HG03280 (cell line): ENCODE measurements at regions not wholly inside any gene's neighbourhood (a gene's known extent, or its start where the extent isn't known, plus 50 kb on each side); places are given as distances from the start of the nearest gene placed in this dataset.
A peak's percentile ranks its signal among the peaks of the same experiment; 100 is the strongest.

Source experiments
- ATAC-seq: cut with Tn5 transposase; IDR thresholded peaks from one replicate; pipeline ENCODE4 v1.9.1; 2021; ENCODE audit warnings: mild to moderate bottlenecking, moderate library complexity; ENCODE audit not compliant: unreplicated experiment

DNA sequence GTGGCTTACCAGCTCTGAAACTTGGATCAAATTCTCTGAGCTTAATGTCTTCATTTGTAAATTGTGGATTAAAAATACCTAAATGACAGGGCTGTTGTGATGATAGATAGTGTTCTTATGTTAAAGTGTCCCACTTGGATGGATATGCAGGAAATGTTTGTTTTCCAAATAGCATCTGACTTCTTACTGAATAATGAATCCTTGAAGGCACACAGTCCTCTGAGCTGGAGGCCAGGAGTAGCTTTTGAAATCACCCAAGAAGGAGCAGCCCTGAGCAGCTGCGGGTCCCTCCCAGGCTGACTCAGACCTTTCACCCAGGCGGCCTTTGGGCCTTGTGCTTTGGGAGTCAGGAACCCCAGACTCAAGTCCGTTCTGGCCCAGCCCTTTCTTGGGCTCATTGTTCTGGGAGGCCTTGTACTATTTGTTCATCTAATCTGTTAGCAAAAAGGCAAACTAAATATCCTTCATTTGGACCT is 173.0 kb upstream of the GATA6 start:
- no peak for ATAC-seq

- peak; percentile 45 for ATAC-seq
Observed at GRCh38 chr18:21997207-21998143, 171.9 kb upstream of the GATA6 start.

- ATAC-seq: no peak
Observed at GRCh38 chr18:21998486-21998885, 170.9 kb upstream of the GATA6 start.

DNA sequence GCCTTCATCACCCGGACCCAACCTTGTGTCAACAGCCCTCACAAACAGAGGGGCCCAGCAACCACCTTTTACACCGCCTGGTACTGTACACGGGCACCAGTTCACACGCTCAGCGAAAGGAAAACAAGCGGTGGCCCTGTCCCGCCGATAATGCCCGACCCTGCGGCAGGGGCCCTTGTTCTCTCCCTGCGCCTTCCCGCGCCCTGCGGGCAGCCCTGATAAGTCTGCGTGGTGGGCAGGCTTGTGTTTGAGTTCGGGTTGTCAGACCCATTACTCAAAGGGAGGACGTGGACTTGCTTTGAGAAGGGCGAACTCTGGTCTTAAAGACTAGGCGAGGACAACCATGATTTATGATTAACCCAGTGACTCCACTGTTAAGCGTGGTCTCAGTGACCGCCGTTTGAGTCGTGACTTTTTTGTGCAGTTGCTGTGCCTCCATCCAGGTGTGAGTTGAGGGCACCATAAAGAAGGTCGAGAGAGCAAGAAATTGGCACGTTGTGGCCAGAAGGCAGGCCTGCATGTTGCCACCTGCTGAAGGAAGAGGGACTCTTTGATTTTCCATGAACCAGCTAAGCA is 167.4 kb upstream of the GATA6 start:
- ATAC-seq: no peak

GRCh38 chr18:22005191-22005841 is 164.1 kb upstream of the GATA6 start:
- no peak for ATAC-seq

DNA sequence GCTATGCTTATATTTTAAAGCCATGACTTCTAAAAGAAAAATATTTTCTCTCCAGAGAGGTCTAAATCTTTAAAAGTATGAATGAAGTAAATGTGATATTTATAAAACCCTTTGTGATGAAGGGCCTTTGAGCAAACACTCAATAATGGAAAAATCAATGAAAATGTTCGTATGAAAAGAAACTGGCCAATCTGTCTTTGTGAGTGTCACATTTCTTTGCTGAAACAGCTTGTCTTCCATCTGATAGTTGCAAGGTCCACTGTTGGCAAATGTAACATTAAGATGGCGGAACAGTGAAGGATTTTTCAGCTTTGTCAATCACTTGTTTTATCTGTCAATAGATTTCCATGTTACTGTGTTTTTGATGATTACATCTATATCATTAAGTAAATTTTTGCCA is 162.9 kb upstream of the GATA6 start:
- ATAC-seq: no peak

DNA sequence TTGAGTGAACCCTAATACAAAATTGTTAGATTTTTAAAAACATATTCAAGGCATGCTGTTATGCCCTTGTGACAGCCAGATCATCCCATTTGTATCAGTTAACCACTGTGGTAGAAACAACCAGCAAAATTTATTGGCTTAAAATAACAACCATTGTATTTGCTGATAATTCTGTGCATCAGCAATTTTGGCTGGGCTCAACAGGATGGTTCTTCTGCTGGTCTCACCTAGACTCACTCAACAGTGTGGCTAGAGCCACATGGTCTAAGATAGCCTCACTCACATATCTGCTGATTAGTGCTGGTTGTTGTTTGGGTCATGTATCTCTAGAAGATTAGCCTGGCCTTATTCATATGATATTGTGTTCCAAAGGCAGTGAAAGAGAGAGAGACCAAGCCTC is 160.1 kb upstream of the GATA6 start:
- no peak for ATAC-seq

DNA sequence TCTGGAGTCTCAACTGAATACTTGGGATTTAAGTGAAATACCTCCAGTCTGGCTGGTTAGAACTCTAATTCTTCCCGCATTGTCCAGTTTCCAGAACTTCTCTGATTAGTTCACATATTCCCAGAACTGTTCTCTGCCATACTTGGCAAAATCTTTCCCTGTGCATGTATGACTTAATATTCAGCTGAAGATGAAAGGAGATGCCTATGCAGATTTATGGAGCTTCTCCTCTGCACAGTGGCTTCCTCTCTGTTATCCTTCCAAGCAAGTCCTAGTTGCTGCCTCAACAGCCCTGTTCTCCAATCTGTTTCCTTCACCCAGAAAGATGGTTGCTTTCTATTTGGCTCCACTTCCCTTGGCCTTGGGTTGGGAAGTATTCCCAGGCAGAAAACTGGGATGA is 155.4 kb upstream of the GATA6 start:
- ATAC-seq: no peak

GRCh38 chr18:22015156-22015555 is 154.2 kb upstream of the GATA6 start:
- no peak for ATAC-seq

DNA sequence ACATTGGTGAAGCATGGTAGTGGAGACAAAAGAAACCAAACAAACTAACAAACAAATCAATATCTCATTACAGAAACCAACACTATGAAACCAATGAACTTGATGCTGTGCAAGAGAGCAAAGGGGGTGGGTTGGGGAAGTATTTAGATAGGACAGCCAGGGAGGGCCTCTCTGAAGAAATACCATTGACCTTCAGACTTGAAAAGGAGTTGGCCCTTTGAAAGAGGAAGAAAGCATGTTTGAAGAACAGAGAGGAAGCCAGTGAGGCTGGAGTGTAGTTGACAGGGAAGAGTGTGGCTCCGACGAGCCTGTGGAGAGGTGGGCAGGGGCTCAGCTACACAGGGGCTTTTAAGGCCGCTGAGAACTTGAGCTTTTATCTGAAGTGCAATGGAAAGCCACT is 151.0 kb upstream of the GATA6 start:
- no peak for ATAC-seq

- no peak for ATAC-seq
Observed at GRCh38 chr18:22019193-22019592, 150.2 kb upstream of the GATA6 start.

DNA sequence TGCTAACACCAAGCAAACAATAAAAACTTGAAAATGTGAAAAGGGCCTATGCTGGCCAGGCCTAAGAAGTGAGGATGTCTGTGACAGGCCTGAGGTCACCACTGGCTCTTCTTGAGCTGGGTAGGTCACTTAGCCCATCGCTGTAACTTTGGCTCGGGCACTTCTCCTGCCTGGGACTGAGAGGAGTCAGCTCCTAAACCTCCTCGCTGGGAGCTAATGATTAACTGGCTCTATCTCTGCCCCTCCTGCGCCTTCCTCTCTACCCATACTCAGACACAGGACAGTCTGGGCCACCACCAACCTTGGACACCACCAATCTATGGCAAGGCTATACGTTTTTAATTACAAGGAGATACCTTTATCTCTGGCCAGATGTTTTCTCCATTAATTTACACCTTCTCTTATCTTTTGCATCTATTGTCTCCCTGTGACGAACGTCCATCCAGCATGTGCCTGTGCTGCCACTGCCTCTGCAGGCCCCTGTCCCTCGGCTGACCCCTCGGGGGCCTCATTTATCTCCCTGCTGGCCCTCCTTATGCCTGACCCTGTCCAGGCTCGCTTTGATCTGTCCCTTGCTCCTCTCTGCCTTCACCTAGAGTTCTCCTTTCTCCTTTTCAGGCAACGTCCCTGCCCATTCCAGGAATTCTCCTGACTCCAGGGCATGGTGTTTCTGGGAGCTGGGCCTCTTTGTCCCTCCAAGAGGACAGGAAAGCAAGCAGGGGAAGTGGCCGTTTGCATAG is 149.1 kb upstream of the GATA6 start:
- no peak for ATAC-seq

GRCh38 chr18:22020867-22021370 is 148.5 kb upstream of the GATA6 start:
- ATAC-seq: no peak

GRCh38 chr18:22021701-22022100 is 147.7 kb upstream of the GATA6 start:
- no peak for ATAC-seq

GRCh38 chr18:22024924-22025323 is 144.5 kb upstream of the GATA6 start:
- ATAC-seq: no peak

- no peak for ATAC-seq
Observed at GRCh38 chr18:22026362-22026761, 143.0 kb upstream of the GATA6 start.

DNA sequence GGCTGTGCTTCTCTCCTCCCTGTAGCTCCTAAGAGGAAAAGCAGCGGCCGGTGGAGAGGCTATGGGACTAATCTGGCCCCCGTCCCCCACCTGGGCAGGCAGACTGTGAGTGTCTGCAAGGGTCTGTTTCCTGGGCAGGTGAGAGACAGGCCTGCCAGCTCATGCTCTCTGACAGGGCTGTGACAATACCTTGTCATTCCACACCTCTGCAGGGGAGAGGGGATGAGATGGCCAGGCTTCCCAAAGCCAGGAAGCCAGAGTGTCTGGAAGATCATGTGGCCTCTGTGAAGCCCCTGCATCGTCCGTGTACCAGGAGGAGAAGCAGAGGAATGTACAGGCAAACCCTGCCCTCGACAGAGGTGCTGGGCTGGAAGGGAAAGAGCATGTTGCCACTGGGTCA is 142.5 kb upstream of the GATA6 start:
- no peak for ATAC-seq

DNA sequence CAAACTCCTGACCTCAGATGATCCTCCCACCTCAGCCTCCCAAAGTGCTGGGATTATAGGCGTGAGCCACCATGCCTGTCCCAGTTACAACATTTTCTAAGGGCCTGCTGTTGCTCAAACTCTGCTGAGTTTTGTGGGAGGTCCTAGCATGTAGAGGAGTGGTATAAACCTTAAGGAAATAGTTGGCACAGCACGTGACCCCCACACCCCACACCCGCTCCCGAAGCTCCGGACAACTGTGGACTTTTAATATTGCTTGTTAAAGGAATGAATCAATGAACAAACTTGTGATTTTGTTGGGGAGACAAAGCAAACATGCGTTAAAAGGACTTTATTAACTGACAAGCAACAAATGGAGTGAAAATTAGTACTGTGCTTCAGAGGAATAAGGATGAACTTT is 137.8 kb upstream of the GATA6 start:
- no peak for ATAC-seq

- ATAC-seq: no peak
Observed at GRCh38 chr18:22032392-22032961, 136.9 kb upstream of the GATA6 start.

DNA sequence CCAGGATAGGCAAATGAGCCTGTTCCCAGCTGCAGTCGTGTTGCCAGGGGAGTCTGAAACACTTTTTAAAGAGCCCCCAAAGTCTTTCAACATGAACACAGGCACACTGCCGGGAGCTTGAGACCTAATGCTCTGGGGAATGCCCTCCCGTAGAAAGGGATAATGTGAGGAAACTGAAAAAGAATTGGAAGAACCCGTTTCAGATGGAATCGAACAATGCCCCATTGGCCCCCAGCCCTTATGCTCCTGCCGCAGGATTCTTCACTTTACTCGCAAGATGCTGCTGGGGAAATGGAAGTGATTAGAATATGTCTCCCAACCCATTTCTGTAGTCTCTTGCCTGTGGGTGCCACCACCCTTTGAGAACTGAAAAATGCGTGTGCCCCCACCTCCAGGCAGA is 136.3 kb upstream of the GATA6 start:
- ATAC-seq: no peak

DNA sequence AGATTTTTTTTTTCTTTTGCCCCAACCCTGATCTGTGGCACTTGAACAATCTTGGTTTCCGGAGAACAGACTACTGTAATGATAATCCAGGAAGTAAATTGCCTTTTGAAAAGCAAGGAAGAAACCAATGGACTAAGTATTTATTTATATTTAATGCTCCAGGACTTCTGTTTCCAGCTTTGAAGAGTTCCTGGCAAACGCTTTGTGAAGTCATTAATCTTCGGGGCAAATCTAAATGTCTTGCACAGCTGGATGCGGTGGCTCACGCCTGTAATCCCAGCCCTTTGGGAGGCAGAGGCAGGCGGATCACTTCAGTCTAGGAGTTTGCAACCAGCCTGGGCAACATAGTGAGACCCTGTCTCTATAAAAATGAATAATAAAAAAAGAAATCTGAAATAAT is 135.1 kb upstream of the GATA6 start:
- no peak for ATAC-seq
